Glutamatergic neuron (in vitro differentiated cells): ENCODE measurements at regions not wholly inside any gene's neighbourhood (a gene's known extent, or its start where the extent isn't known, plus 50 kb on each side); places are given as distances from the start of the nearest gene placed in this dataset.

Experiments
- DNase-seq: peaks from one replicate; pipeline ENCODE4 v3.0.0; 2022
- H3K27ac Mint-ChIP-seq: one replicate; pipeline ENCODE4 v1.8.0; 2020; ENCODE audit warnings: mild to moderate bottlenecking, mixed read lengths, inconsistent platforms; ENCODE audit not compliant: unreplicated experiment
- H3K27me3 Mint-ChIP-seq: one replicate; pipeline ENCODE4 v1.8.0; 2020; ENCODE audit warnings: mild to moderate bottlenecking, moderate library complexity, mixed read lengths, inconsistent platforms; ENCODE audit not compliant: unreplicated experiment
- H3K36me3 Mint-ChIP-seq: one replicate; pipeline ENCODE4 v1.8.0; 2020; ENCODE audit warnings: mild to moderate bottlenecking, mixed read lengths, inconsistent platforms; ENCODE audit not compliant: unreplicated experiment
- H3K4me1 Mint-ChIP-seq: one replicate; pipeline ENCODE4 v1.8.0; 2020; ENCODE audit warnings: mild to moderate bottlenecking, low read depth, mixed read lengths, inconsistent platforms; ENCODE audit not compliant: unreplicated experiment
- H3K4me3 Mint-ChIP-seq: one replicate; pipeline ENCODE4 v1.8.0; 2020; ENCODE audit warnings: mild to moderate bottlenecking, mixed read lengths, inconsistent platforms; ENCODE audit not compliant: unreplicated experiment
- H3K9me3 Mint-ChIP-seq: one replicate; pipeline ENCODE4 v1.8.0; 2020; ENCODE audit warnings: mild to moderate bottlenecking, moderate library complexity, mixed read lengths, inconsistent platforms; ENCODE audit not compliant: unreplicated experiment
- CTCF ChIP-seq: fragments of 200-600 bp; sonication (generic); IDR thresholded peaks from one replicate; pipeline ENCODE4 v1.5.0; 2021; ENCODE audit not compliant: partially characterized antibody, unreplicated experiment

GRCh38 chr2:41920812-41921211 lies 127.0 kb upstream of the PKDCC start:
- DNase-seq = no peak
- no peak overlapping the region for H3K27ac Mint-ChIP-seq
- no peaks in the 10 kb centered on the region for H3K27me3 Mint-ChIP-seq
- peaks cover 5% of the 10 kb centered on the region for H3K36me3 Mint-ChIP-seq
- no peak overlapping the region for H3K4me3 Mint-ChIP-seq
- no peak for TF ChIP-seq CTCF
- H3K4me1 Mint-ChIP-seq = peaks cover 5% of the 10 kb centered on the region
- peaks cover 1% of the 10 kb centered on the region for H3K9me3 Mint-ChIP-seq

DNA sequence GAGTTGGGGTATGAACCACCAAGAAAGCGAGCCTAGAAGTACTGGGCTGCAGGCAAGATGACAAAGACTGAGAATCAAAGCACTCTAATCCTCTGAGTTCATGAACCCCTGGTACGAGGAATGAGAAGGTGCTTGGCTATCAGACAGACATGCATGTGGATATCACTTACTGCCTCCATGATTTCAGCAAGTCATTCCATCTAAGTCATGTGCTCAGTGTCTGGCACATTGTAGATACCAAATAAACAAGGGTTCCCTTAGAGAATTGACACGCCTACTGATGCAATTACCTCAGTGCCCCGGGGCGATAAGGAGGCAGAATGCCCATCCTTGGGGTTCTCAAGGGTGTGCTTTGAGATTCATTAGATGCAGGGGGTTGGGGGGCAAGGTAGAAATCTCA lies 125.6 kb upstream of the PKDCC start:
- H3K4me3 Mint-ChIP-seq = no peak overlapping the region
- DNase-seq = no peak
- TF ChIP-seq CTCF = no peak
- peaks cover 6% of the 10 kb centered on the region for H3K4me1 Mint-ChIP-seq
- H3K36me3 Mint-ChIP-seq = peaks cover 5% of the 10 kb centered on the region
- H3K27me3 Mint-ChIP-seq = no peaks in the 10 kb centered on the region
- H3K9me3 Mint-ChIP-seq = peaks cover 4% of the 10 kb centered on the region
- no peak overlapping the region for H3K27ac Mint-ChIP-seq

DNA sequence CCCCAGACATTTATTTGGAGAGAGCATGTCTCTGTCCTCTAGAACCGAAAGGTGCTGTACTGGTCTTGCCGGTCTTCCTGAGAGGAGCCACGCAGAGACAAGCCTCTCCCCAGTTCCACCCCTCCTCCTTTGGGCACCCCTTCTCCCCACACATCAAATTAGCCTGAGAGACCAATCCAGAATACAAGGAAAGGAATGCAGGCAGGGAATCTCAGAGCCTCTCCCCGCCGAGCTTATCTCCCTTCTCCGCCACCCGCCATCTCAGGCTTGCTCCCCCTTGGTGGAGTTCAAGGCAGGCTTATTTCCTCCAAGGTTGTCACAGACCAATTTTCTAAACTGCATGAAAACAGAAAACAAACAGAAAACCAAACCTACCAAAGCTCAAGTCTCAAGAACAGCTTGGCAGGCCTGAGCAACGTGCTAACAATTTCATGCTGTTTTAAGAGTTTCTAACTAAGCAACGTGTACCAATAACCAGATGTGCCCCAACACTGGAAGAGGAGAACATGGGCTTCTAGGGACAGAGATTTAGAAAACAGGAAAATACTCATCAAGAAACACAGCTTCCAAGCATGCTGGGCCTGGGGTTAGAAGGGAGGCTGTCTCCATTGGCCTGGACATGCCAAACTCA lies 124.5 kb upstream of the PKDCC start:
- DNase-seq = no peak
- H3K4me1 Mint-ChIP-seq = peaks cover 12% of the 10 kb centered on the region
- TF ChIP-seq CTCF = no peak

GRCh38 chr2:41924024-41924423 lies 123.8 kb upstream of the PKDCC start:
- H3K9me3 Mint-ChIP-seq = peaks cover 4% of the 10 kb centered on the region
- peaks cover 15% of the 10 kb centered on the region for H3K4me1 Mint-ChIP-seq
- H3K4me3 Mint-ChIP-seq = no peak overlapping the region
- H3K27me3 Mint-ChIP-seq = peaks cover 2% of the 10 kb centered on the region
- H3K36me3 Mint-ChIP-seq = peaks cover 5% of the 10 kb centered on the region
- no peak overlapping the region for H3K27ac Mint-ChIP-seq
- DNase-seq = no peak
- TF ChIP-seq CTCF = no peak

More for the DNA sequence above, 124.5 kb upstream of the PKDCC start:
- Mint-ChIP-seq H3K9me3 (peaks cover 4% of the 10 kb centered on the region), H3K4me3 (no peak overlapping the region), H3K27me3 (peaks cover 2% of the 10 kb centered on the region), H3K36me3 (peaks cover 5% of the 10 kb centered on the region), H3K27ac (no peak overlapping the region)

- DNase-seq = no peak
- H3K36me3 Mint-ChIP-seq = peaks cover 5% of the 10 kb centered on the region
- no peak overlapping the region for H3K27ac Mint-ChIP-seq
- no peak for TF ChIP-seq CTCF
- peaks cover 5% of the 10 kb centered on the region for H3K9me3 Mint-ChIP-seq
- peaks cover 2% of the 10 kb centered on the region for H3K27me3 Mint-ChIP-seq
- no peak overlapping the region for H3K4me3 Mint-ChIP-seq
- peaks cover 15% of the 10 kb centered on the region for H3K4me1 Mint-ChIP-seq
Measured at GRCh38 chr2:41924709-41925408, 123.0 kb upstream of the PKDCC start.
